ENCODE measurements at regions not wholly inside any gene's neighbourhood (a gene's known extent, or its start where the extent isn't known, plus 50 kb on each side); places are given as distances from the start of the nearest gene placed in this dataset.

GRCh38 chr4:23233596-23233995 lies 540.9 kb downstream of the GBA3 start:
- no peak for TF ChIP-seq POLR2A (IDR thresholded peaks at IDR 0.05)
- TF ChIP-seq, protein P1, sequence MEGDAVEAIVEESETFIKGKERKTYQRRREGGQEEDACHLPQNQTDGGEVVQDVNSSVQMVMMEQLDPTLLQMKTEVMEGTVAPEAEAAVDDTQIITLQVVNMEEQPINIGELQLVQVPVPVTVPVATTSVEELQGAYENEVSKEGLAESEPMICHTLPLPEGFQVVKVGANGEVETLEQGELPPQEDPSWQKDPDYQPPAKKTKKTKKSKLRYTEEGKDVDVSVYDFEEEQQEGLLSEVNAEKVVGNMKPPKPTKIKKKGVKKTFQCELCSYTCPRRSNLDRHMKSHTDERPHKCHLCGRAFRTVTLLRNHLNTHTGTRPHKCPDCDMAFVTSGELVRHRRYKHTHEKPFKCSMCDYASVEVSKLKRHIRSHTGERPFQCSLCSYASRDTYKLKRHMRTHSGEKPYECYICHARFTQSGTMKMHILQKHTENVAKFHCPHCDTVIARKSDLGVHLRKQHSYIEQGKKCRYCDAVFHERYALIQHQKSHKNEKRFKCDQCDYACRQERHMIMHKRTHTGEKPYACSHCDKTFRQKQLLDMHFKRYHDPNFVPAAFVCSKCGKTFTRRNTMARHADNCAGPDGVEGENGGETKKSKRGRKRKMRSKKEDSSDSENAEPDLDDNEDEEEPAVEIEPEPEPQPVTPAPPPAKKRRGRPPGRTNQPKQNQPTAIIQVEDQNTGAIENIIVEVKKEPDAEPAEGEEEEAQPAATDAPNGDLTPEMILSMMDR (IDR thresholded peaks at IDR 0.05): no peak
- no peak for TF ChIP-seq EP300 (IDR thresholded peaks at IDR 0.05; ENCODE audit: low read depth)

Measured in transverse colon (tissue), 3 donors.